ENCODE measurements at regions not wholly inside any gene's neighbourhood (a gene's known extent, or its start where the extent isn't known, plus 50 kb on each side); places are given as distances from the start of the nearest gene placed in this dataset.

DNA sequence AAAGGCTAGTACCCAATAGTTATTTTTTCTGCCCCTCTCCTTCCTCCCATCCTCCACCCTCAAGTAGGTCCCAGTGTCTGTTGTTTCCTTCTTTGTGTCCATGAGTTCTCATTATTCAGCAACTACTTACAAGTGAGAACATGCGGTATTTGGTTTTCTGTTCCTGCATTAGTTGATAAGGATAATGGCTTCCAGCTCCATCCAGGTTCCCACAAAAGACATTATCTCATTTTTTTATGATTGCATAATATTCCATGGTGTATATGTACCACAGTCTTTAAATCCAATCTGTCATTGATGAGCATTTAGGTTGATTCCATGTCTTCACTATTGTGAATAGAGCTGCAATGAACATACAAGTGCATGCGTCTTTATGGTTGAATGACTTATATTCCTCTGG lies 128.3 kb upstream of the ANKRD55 start:
- DNase-seq, result no peak

GRCh38 chr5:56360816-56361215 lies 127.7 kb upstream of the ANKRD55 start:
- DNase-seq, result no peak

GRCh38 chr5:56359809-56360685 lies 126.9 kb upstream of the ANKRD55 start:
- no peak for DNase-seq

GRCh38 chr5:56358703-56359681 lies 125.9 kb upstream of the ANKRD55 start:
- no peak for DNase-seq

DNA sequence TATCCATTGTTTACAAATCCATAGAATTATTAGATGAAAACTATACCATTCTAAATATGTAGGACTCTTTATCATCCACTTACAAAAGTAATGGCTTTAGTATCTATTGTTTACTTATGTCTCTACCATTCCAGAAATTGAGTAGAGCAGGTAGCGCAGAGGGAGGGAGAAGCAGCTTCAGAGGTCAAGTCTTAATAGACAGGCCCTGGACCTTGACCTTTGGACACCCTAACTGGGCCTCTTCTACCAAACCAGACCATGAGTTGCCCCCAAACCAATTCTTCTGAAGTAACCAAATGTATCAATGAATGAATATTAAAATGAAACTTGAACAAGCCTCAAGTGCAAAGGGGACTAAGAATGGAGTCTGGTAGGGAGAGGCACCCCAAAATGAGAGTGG lies 124.9 kb upstream of the ANKRD55 start:
- DNase-seq, result no peak

GRCh38 chr5:56357426-56357825 lies 124.3 kb upstream of the ANKRD55 start:
- DNase-seq, result no peak

DNA sequence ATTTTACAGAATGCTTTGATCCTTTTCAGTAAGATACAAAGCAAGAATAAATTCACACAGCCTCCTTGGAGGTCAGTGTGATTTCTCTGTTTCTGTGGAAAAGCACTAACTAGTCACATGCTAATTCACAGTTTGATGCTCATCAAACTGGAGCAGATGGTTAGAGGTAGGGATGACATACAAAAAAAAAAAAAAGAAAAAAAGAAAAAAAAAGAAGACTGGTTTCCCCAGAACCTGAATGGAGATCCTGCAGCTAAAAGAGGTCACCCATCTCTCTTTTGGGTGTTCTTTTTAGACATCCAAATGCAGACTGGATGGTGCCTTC lies 123.7 kb upstream of the ANKRD55 start:
- no peak for DNase-seq

- no peak for DNase-seq
Observed at GRCh38 chr5:56356121-56356835, 123.1 kb upstream of the ANKRD55 start.

- DNase-seq, result no peak
Observed at GRCh38 chr5:56354836-56355235, 121.7 kb upstream of the ANKRD55 start.

DNA sequence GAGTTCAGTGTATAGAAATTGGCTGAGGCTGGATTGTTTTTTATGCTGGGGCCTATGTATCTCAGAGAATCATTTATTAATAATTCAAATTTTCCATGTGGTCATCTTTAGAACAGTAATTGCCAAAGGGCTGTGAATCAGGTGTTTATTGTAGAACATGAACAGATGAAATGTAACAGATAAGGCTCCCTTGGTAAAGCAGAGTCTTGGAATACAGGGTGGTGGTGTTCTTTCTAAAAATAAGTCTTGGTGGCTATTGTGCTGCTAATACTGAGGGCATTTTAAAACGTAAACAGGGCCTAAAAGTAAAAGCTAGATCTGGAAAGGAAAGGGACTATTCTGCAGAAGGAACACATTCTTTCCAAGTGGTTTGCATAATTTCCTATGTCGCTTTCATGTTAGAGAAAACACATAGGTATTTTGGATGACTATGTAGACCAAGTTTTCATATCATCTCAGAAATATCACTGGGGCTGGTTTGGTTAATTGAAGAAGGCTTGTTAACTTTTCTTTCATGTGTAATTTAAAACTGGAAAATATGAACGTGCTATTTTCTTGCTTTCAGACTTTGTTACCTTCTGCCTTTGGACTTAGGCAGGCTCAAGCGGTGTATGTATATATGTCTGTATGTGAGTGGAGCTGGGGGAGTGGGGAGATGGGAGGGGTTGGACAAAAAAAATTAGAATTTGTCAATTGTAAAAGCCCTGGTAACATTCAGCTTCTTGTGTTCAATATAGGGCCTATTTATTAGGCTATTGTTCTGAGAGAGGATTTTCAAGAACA lies 119.9 kb upstream of the ANKRD55 start:
- DNase-seq, result no peak

DNA sequence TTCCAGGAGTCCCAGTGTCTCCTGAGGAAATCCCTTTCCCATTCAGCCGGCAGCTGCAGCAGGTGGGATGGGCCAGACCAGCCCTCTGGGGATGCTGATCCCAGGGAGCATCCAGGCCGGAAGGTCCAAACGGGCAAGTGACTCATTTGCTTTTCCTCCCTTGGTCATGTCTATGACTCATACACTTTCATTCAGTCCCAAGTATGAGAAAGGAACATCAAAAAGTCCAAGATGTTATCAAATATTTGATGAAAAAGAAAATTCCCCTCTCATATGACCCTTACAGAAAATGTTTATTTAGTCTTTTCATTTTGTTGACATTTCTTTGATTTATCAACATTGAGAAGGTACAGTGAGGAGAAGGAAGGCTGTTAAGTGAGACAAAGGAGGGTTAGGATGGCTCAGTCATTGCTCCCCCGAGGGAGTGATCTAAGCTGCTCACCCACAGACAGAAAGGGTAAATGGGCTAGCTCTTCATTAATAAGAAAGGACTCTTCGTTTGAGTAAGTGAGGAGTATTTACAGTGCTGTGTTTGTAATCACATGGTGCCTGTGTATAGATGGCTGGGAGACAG lies 117.6 kb upstream of the ANKRD55 start:
- no peak for DNase-seq

DNA sequence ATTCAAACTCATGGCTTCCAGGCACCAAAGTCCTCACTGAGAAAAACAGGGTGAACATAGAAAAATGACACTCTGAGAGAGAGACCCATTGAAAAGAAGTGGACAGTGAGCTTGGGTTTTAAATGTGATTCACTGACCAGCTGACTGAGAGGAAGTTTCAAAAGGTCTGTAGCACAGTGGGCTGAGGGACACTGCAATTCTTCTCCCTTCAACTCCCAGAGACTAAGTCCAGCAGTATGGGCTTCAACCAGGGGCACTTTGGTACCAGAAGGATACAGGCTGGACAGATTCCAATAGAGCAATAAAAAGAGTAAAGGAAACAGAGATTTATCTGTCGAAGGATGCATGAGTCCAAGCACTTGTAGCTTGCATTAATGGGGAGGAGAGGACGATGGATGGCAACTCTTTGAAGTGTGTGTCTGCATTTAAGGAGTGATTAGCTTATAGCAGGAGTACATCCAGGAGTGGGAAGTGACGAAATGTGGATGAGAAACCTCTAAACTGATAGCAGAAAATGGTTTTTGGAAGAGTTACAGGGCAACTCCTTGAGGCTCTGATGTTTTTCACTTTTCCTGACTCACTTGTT lies 117.0 kb upstream of the ANKRD55 start:
- no peak for DNase-seq

DNA sequence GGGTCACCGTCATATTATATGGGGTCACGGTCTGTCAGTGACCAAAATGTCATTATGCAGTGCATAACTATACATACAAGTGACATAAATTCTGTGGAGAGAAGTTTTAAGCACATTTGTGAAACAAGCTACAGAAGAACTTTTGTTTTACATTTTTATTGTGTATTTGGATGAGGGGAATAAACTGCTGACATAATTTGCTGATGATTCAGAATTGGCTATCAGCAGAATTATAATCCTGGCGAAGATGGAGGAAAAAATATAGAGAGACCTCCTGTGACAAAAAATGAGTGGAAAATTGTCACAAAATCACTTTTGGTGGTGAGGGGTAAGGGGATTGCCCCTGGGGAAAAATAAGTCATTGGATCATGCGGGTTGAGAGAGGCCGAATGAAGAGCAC lies 116.3 kb upstream of the ANKRD55 start:
- no peak for DNase-seq

GRCh38 chr5:56346741-56347535 lies 113.8 kb upstream of the ANKRD55 start:
- no peak for DNase-seq

- no peak for DNase-seq
Observed at GRCh38 chr5:56346044-56346710, 113.0 kb upstream of the ANKRD55 start.

GRCh38 chr5:56345352-56345751 lies 112.2 kb upstream of the ANKRD55 start:
- DNase-seq, result no peak

- DNase-seq, result no peak
Observed at GRCh38 chr5:56344594-56344993, 111.5 kb upstream of the ANKRD55 start.

DNA sequence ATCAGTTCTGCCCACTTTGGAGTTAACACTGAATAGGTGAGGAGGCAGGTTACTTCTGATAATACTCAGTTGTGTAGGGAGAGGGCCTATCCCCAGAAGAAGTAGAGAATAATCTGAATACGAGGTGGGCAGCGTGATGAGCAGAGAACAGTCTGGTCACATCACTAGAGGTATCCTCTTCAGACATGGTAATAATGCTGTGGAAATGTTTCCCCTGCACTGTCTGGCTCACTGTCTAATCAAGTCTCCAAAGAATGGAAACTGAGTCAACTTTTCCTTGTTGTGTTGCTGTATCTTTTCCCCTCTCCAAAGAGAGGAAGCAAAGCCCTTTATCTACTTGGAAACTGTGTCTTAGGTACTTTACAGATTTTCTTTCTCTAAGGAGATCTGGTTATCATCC lies 110.9 kb upstream of the ANKRD55 start:
- DNase-seq, result no peak

- no peak for DNase-seq
Observed at GRCh38 chr5:56342616-56343015, 109.5 kb upstream of the ANKRD55 start.

Data from activated effector memory CD4-positive, alpha-beta T cell treated with Interleukin-2 at 50 U/mL for 16 hours (primary cell).